ENCODE measurements at regions not wholly inside any gene's neighbourhood (a gene's known extent, or its start where the extent isn't known, plus 50 kb on each side); places are given as distances from the start of the nearest gene placed in this dataset.

DNA sequence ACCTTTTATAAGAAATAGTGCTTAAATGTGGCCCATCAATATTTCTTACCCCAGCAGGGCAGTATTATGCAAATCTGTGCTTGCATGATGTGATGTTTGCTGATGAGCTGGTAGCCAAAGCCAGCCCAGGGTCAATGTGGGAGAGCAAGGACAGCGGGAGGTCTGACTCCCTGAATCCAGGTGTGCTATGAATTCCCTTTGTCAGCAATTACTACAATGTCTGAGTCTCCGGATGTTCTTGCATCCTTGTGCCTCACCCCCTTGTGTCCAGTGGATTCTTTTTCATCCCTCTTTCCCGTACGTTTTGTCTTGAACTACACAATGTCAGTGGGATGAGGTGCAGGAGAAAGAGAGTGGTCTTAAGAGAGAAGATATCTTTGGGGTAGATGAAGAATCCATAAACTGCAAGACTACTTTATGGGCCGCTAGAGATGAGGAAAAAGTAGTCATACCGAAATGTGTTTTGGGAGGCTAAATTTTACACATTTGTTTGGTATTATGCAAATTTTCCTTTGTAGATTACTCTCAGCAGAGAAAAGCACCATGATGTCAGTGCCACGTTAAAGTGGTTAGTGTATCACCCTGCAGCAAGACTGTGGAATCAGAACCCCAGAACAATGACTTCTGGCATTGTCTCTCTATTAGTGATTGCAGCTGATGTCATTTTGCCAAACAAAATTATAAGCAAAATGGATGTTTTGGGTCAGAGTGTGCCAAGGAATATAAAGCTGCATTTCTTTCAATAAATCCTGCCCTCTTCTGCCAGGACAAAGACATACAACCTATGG lies 53.5 kb upstream of the TSHZ3 start:
- DNase-seq, result no peak
- in situ Hi-C loops (cut with HindIII; ENCODE audit: low pct_ligation_motif_present, low pct_unique_long_range_greater_than_20kb, low sequenced_read_pairs), result no loop called here

- no peak for DNase-seq
- in situ Hi-C loops (cut with HindIII; ENCODE audit: low pct_ligation_motif_present, low pct_unique_long_range_greater_than_20kb, low sequenced_read_pairs), result no loop called here
Measured at GRCh38 chr19:31406106-31406505, 56.9 kb upstream of the TSHZ3 start.

- in situ Hi-C loops (cut with HindIII; ENCODE audit: low pct_ligation_motif_present, low pct_unique_long_range_greater_than_20kb, low sequenced_read_pairs), result no loop called here
- DNase-seq, result peak; percentile 4
Measured at GRCh38 chr19:31408460-31409124, 59.4 kb upstream of the TSHZ3 start.

GRCh38 chr19:31413353-31413752 lies 64.1 kb upstream of the TSHZ3 start:
- DNase-seq, result no peak
- in situ Hi-C loops (cut with HindIII; ENCODE audit: low pct_ligation_motif_present, low pct_unique_long_range_greater_than_20kb, low sequenced_read_pairs), result no loop called here

- in situ Hi-C loops (cut with HindIII; ENCODE audit: low pct_ligation_motif_present, low pct_unique_long_range_greater_than_20kb, low sequenced_read_pairs), result no loop called here
- no peak for DNase-seq
Measured at GRCh38 chr19:31415322-31415721, 66.1 kb upstream of the TSHZ3 start.

DNA sequence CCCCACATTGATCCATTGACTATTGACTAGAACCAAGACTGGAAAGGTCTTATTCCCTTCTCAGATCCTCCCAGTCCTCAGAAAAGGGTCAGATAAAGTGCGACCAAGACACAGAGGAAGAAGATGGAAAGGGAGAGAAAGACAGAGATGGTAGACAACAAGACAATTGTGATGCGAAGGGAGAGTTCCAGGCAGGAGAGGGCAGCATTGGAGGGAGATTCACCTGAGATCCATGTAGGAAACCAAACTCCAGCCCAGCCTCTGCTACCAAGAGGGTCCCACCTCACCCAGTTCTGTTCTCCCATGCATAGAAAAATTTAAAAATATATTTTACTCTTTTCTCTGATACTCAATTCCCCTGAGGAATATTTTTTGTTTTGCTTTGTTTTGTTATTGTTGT lies 67.3 kb upstream of the TSHZ3 start:
- in situ Hi-C loops (cut with HindIII; ENCODE audit: low pct_ligation_motif_present, low pct_unique_long_range_greater_than_20kb, low sequenced_read_pairs), result no loop called here
- no peak for DNase-seq

DNA sequence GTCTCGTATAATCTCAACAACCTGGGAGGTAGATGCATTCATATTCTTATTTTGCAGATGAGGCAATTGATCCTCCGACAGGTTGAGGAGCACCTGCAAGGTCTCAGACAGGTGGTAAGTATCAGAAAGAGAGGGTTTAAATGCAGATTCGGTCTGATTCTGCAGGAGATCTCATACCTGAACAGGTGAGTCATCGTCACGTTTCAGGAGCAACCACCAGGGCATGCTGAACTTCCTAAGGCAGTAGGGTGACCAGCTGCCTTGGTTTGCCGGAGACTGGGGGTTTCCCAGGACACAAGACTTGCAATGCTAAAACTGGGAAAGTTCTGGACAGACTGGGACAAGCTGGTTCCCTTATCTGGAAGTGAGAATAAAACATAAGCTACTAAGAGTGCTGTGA lies 68.8 kb upstream of the TSHZ3 start:
- no peak for DNase-seq
- in situ Hi-C loops (cut with HindIII; ENCODE audit: low pct_ligation_motif_present, low pct_unique_long_range_greater_than_20kb, low sequenced_read_pairs), result no loop called here

DNA sequence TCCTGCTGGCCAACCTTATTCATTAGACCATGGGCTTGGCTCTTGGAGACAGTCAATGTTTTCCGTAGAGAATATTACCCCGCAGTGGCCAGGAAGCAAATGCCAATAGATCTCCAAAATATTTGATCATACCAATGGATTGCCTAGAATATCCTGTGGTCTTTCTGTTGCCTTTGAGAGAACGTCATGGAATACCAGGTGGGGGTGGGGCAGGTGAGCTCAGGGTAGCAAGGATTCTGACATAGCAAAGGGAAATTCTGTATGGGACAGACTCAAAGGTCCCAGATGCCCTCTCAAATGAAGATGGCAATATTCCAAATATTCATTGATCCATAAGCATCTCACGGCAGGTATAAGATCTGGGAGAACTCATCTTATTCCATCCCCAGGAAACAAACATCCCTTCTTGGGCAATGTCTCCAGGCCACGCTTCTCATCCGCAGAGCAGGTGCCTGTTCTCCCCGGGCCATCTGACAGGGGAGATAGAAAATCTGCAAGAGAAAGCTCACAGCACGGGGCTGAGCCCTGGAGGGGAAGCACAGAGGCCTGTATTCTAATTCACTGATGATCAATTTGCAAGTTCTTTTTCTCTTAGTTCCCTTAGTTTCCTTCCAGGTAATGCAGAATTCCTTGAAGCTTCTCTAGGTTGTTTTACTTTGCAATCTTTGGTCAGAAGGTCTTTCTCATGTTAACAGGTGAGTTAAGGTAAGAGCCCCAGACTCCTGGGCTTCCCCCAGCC lies 69.6 kb upstream of the TSHZ3 start:
- DNase-seq, result no peak
- in situ Hi-C loops (cut with HindIII; ENCODE audit: low pct_ligation_motif_present, low pct_unique_long_range_greater_than_20kb, low sequenced_read_pairs), result no loop called here

DNA sequence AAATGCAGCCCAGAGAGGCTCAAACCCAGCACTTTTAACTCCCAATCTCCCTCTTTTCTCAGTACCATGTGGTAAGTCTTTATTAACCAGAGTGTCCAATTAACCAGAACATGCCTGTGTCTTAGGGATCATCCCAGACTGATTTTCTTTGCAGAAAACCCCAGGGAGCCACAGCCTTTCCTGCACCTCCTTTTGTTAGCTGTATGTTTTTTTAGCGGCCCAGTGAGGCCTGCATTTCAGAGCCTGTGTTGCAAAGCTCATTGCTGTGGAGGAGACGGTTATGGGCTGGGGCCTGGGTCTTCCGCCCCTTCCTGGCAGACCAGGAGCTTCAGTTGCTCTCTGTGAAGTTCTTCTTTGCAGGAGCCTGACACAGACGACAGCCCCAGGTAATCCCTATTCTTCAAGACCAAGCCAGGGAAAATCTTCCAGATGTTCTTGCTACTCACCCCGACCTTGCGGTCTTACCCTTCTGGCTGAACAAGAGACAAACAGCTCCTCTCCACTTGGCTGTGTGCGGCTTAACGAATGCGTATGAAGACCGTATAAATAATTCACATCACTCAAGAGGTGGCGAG lies 70.7 kb upstream of the TSHZ3 start:
- DNase-seq, result no peak
- in situ Hi-C loops (cut with HindIII; ENCODE audit: low pct_ligation_motif_present, low pct_unique_long_range_greater_than_20kb, low sequenced_read_pairs), result no loop called here

DNA sequence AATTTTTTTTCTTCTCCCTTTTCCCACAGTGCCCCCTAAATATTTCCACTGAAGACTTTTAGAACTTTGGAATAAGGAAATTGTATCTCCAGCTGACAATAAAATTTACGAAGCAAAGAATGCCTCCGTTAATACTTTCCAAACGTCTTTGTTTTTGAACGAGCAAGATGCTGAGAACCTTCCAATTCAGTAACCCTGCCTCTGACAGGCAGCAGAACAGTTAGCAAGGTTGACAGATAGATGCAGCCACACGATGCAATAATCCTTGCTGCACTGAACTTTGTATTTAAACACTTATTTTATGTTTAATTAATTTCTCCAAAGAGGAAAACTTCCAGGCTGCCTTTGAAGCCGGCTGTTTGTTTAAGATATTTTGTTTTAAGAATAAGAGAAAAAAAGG lies 71.8 kb upstream of the TSHZ3 start:
- in situ Hi-C loops (cut with HindIII; ENCODE audit: low pct_ligation_motif_present, low pct_unique_long_range_greater_than_20kb, low sequenced_read_pairs), result no loop called here
- no peak for DNase-seq

DNA sequence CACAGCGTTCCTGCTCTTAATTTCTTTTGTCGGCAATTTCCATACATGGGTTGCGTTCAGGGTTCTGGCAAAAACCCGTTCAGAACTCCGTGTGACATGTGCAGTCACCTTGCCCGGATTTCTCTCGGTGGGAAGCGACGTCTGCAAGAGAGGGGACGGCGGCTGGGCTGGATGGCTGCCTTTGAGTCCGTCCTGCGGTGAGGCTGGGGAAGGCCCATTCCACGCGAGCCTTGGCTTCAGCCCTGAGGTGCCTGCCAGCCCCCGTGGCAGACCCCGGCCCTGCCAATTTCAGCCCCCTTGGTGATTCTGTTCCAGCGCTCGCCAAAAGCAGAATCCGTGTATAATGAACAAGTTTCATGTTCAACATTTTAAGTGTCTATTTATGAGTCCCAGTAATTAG lies 72.6 kb upstream of the TSHZ3 start:
- no peak for DNase-seq
- in situ Hi-C loops (cut with HindIII; ENCODE audit: low pct_ligation_motif_present, low pct_unique_long_range_greater_than_20kb, low sequenced_read_pairs), result no loop called here

- DNase-seq, result no peak
- in situ Hi-C loops (cut with HindIII; ENCODE audit: low pct_ligation_motif_present, low pct_unique_long_range_greater_than_20kb, low sequenced_read_pairs), result no loop called here
Measured at GRCh38 chr19:31423896-31424295, 74.7 kb upstream of the TSHZ3 start.

GRCh38 chr19:31424861-31425620 lies 75.8 kb upstream of the TSHZ3 start:
- in situ Hi-C loops (cut with HindIII; ENCODE audit: low pct_ligation_motif_present, low pct_unique_long_range_greater_than_20kb, low sequenced_read_pairs), result no loop called here
- no peak for DNase-seq

GRCh38 chr19:31427857-31428256 lies 78.6 kb upstream of the TSHZ3 start:
- DNase-seq, result no peak
- in situ Hi-C loops (cut with HindIII; ENCODE audit: low pct_ligation_motif_present, low pct_unique_long_range_greater_than_20kb, low sequenced_read_pairs), result no loop called here

GRCh38 chr19:31430381-31430780 lies 81.1 kb upstream of the TSHZ3 start:
- no peak for DNase-seq
- in situ Hi-C loops (cut with HindIII; ENCODE audit: low pct_ligation_motif_present, low pct_unique_long_range_greater_than_20kb, low sequenced_read_pairs), result no loop called here

DNA sequence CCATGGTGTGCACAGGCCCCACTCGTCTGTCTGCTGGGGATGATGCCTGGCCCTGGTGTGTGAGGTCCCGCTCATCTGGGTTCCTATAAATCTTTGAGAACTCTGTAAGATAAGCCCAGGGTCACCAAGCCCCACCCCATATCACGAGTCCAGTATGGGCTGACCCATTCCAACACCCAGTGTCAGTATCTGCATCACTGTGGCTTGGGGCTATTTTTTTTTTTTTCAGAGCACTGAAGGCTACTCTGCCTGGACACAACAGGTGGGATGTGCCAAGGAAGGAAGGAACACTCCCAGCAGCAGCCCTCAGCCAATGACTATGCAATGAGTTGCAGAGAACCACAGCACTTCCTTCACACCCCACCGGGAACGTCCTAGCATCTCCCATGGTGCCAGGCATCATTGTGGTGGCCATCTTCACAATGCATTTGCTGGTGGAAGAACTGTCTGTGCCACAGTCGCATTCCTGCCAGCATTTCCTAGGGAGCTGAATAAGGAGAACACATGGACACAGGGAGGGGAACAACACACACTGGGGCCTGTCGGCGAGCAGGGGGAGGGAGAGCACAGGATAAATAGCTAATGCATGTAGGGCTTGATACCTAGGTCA lies 83.1 kb upstream of the TSHZ3 start:
- no peak for DNase-seq
- in situ Hi-C loops (cut with HindIII; ENCODE audit: low pct_ligation_motif_present, low pct_unique_long_range_greater_than_20kb, low sequenced_read_pairs), result no loop called here

DNA sequence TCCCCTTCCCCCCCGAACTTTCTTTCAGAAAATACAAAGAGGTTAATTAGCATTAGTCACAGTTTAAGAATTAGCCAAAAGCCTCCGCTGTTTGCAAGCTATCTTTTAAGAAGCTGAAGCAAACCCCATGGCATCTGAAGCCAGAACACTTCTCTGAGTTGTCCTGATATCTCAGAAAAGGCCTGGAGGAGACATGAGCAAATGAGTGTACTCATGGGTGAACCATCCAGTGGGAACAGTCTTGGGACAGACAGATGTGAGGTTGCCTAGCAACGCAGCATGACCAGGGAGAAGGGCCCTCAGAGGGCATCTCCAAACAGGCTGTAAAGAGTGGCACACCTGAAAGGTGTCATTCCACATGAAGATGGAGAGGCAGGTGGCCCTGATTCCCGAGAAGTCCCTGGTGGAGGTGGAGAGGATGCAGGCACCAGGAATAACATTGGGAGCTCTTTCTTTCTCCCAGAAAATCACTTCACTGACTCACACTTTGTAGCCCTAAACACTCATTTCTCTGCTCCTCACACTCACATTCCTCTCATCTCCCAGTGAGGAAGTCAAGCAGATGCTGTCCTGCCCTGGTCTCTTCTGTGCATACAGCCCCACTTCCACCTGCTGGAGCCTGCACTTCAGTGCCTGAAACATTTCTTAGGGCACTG lies 87.0 kb upstream of the TSHZ3 start:
- no peak for DNase-seq

More for the DNA sequence above, 87.0 kb upstream of the TSHZ3 start:
- in situ Hi-C loops (cut with HindIII; ENCODE audit: low pct_ligation_motif_present, low pct_unique_long_range_greater_than_20kb, low sequenced_read_pairs), result no loop called here
